Choroid plexus epithelial cell (primary cell): ENCODE measurements at regions not wholly inside any gene's neighbourhood (a gene's known extent, or its start where the extent isn't known, plus 50 kb on each side); places are given as distances from the start of the nearest gene placed in this dataset.
"Not testable (repeated sequence)": the region's sequence is repeated elsewhere in the genome, so short reads cannot be mapped to it uniquely, and the experiment has no call there.

ENCODE experiments used
- DNase-seq: peaks from one replicate; pipeline ENCODE4 v3.0.0-alpha.2; 2010; ENCODE audit warnings: low read depth
- H3K4me3 ChIP-seq: 2 replicates; pipeline ENCODE4 v1.5.1; 2011; ENCODE audit warnings: low read depth, mild to moderate bottlenecking, control low read depth, low read length, moderate library complexity
- TF ChIP-seq, protein P1 (sequence below): conservative IDR thresholded peaks from 2 replicates; pipeline ENCODE4 v1.5.1; 2011; ENCODE audit warnings: low read depth, mild to moderate bottlenecking, control low read depth, inconsistent platforms, low read length, moderate library complexity

DNA sequence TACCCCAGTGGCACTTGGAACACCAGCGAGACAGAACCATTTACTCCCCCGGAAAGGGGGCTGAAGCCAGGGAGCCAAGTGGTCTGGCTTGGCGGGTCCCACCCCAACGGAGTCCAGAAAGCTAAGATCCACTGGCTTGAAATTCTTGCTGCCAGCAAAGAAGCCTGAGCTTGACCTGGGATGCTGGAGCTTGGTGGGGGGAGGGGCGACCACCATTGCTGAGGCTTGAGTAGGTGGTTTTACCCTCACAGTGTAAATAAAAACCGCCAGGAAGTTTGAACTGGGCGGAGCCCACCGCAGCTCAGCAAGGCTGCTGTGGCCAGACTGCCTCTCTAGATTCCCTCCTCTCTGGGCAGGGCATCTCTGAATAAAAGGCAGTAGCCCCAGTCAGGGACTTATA, 62.8 kb downstream of the RPS24 start:
- not testable (repeated sequence) for DNase-seq, H3K4me3 ChIP-seq

DNA sequence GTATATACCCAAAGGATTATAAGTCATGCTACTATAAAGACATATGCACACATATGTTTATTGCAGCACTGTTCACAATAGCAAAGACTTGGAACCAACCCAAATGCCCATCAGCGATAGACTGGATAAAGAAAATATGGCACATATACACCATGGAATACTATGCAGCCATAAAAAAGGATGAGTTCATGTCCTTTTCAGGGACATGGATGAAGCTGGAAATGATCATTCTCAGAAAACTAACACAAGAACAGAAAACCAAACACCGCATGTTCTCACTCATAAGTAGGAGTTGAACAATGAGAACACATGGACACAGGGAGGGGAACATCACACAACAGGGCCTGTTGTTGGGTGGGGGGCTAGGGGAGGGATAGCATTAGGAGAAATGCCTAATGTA, 68.9 kb downstream of the RPS24 start:
- not testable (repeated sequence) for DNase-seq, H3K4me3 ChIP-seq

DNA sequence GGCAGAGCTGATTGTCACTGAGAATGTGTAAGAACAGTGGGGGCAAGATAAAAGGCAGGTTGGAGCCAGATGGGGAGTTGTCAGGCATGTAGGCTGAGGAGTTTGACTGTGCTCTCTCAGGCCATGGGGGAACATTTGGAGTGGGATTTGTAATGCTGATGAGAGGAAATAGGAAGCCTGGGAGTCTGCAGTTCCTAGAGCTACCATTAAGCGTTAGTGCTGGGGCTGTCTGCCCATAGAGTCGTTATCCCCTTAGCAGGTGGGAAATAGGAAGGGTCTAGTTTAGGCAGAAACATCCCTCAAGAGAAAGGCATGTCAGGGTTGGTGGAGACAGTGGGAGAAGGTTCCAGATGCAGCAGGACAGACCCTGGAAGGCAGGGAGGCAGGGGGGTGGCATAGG, 75.5 kb downstream of the RPS24 start:
- no peak for DNase-seq
- TF ChIP-seq, protein P1, sequence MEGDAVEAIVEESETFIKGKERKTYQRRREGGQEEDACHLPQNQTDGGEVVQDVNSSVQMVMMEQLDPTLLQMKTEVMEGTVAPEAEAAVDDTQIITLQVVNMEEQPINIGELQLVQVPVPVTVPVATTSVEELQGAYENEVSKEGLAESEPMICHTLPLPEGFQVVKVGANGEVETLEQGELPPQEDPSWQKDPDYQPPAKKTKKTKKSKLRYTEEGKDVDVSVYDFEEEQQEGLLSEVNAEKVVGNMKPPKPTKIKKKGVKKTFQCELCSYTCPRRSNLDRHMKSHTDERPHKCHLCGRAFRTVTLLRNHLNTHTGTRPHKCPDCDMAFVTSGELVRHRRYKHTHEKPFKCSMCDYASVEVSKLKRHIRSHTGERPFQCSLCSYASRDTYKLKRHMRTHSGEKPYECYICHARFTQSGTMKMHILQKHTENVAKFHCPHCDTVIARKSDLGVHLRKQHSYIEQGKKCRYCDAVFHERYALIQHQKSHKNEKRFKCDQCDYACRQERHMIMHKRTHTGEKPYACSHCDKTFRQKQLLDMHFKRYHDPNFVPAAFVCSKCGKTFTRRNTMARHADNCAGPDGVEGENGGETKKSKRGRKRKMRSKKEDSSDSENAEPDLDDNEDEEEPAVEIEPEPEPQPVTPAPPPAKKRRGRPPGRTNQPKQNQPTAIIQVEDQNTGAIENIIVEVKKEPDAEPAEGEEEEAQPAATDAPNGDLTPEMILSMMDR = no peak
- no peak overlapping the region for H3K4me3 ChIP-seq

DNA sequence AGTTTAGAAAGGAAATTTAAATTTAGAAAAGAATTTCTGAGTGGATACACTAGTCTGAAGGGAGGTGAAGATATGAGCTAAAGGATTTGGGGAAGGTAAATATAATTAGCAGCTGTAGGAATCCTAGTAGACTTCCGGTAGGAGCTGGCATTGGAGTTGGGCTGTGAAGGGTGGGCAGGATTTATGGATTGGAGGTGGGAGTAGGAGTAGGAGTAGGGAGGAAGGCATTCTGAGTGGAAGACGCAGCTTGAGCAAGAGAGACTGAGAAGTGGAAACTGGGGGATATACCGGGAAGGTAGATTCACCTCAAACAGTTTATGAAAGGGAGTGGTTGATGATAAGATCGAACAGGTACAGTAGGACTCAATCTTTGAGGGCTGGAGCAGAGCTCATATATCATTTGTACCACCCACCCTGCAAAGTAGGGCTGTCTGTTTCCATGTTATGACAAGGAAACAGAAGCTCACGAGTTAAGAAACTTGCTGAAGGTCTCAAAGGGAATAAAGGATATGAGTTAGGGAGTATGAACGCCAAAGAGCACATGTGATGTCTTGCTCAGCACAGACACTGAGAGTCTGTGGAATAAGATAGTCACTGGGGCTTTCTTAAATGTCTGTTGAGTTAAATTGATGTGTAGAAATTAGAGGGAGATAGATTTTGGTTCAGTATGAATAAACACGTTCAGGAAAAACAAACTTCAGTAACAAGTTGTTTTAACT, 81.6 kb downstream of the RPS24 start:
- no peak overlapping the region for H3K4me3 ChIP-seq
- TF ChIP-seq, protein P1 = no peak
- no peak for DNase-seq

DNA sequence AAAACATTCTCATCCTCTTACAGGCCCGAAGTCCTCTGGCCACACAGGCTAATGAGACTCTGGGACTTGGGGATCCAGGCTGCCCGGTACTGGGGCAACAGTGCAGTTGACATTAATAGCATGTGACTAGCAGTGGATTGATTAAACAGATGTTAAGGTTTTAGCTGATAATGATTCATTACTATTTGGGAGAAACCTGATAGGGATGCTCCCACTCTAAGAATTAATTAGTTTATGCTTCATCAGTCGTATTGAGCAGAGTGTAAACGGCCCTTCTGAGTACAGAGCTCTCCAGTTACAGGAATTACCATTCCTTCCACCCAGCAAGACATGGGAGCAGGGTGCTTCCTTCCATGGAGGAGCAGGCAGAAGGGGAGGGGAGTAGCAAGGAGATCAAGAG, 82.7 kb downstream of the RPS24 start:
- DNase-seq = no peak
- H3K4me3 ChIP-seq = no peak overlapping the region
- TF ChIP-seq, protein P1 = no peak

DNA sequence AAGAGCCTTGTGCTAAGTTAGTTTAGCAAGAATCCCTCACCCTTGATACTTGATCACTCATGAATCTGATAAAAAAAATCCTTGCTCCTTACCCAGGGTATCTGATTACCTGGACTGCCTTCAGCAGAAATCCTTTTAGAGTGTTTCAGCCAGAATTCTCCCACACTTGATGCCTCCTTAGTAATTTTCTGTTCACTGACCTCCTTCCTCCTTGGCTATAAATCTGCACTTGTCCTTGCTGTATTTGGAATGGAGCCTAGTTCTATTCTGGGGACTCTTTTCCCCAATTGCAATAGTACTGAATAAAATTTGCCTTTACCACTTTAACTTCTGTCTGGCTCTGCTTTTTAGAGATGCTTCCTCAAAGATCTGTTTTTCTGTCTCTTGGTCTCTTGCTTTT, 84.9 kb downstream of the RPS24 start:
- H3K4me3 ChIP-seq = no peak overlapping the region
- DNase-seq = no peak
- TF ChIP-seq, protein P1 = no peak

DNA sequence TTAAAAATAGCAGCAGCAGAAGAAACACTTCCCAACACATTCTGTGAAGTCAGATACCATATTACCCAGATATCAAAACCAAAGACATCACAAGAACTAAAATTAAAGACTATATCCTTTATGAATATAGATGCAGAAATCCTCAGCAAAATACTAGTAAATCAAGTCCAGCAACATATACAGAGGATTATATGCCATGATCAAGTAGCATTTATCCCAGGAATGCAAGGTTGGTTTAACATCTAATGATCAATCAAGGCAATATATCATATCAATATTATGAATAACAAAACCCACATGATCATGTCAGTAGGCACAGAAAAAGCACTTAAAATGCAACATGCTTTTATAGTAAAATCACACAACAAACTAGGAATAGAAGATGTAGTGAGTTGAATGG, 88.1 kb downstream of the RPS24 start:
- TF ChIP-seq, protein P1 = no peak
- no peak overlapping the region for H3K4me3 ChIP-seq
- DNase-seq = no peak

DNA sequence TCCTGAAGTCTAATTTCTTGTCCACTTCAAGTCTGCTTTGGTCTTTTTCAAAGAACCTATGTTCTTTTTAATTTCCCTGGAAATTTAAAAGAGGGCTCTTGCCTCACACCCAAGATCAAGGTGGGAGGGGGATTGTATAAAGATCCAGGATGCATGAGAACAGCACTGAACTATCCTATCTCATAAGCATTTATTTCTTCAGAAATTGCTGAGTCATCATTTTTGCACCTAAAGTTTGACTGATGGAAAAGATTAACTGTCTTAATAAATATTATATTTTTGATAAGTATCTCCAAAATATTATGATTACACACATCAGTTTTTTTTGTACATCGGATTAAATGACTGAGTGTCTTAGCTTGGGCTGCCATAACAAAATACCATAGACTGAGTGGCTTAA, 90.5 kb downstream of the RPS24 start:
- H3K4me3 ChIP-seq = no peak overlapping the region
- DNase-seq = no peak
- TF ChIP-seq, protein P1 = no peak
